ENCODE measurements at regions not wholly inside any gene's neighbourhood (a gene's known extent, or its start where the extent isn't known, plus 50 kb on each side); places are given as distances from the start of the nearest gene placed in this dataset.
"Not testable (repeated sequence)": the region's sequence is repeated elsewhere in the genome, so short reads cannot be mapped to it uniquely, and the experiment has no call there.

GRCh38 chr10:91002656-91003055 is 81.8 kb upstream of the ANKRD1 start:
- DNase-seq (ENCODE audit: low read depth, low spot score) = no peak

- not testable (repeated sequence) for DNase-seq (ENCODE audit: low read depth, low spot score)
Observed at GRCh38 chr10:91003379-91003778, 82.5 kb upstream of the ANKRD1 start.

- not testable (repeated sequence) for DNase-seq (ENCODE audit: low read depth, low spot score)
Observed at GRCh38 chr10:91005276-91005675, 84.4 kb upstream of the ANKRD1 start.

GRCh38 chr10:91006001-91006751 is 85.3 kb upstream of the ANKRD1 start:
- DNase-seq (ENCODE audit: low read depth, low spot score) = peak; percentile 53

- DNase-seq (ENCODE audit: low read depth, low spot score) = no peak
Observed at GRCh38 chr10:91006752-91007346, 86.0 kb upstream of the ANKRD1 start.

- DNase-seq (ENCODE audit: low read depth, low spot score) = no peak
Observed at GRCh38 chr10:91007655-91008054, 86.8 kb upstream of the ANKRD1 start.

- peak; percentile 7 for DNase-seq (ENCODE audit: low read depth, low spot score)
Observed at GRCh38 chr10:91009121-91009520, 88.2 kb upstream of the ANKRD1 start.

GRCh38 chr10:91010952-91011351 is 90.1 kb upstream of the ANKRD1 start:
- no peak for DNase-seq (ENCODE audit: low read depth, low spot score)

GRCh38 chr10:91012502-91012901 is 91.6 kb upstream of the ANKRD1 start:
- no peak for DNase-seq (ENCODE audit: low read depth, low spot score)

- DNase-seq (ENCODE audit: low read depth, low spot score) = no peak
Observed at GRCh38 chr10:91013985-91014384, 93.1 kb upstream of the ANKRD1 start.

- DNase-seq (ENCODE audit: low read depth, low spot score) = no peak
Observed at GRCh38 chr10:91017198-91017597, 96.3 kb upstream of the ANKRD1 start.

- DNase-seq (ENCODE audit: low read depth, low spot score) = no peak
Observed at GRCh38 chr10:91021901-91022300, 101.0 kb upstream of the ANKRD1 start.

- no peak for DNase-seq (ENCODE audit: low read depth, low spot score)
Observed at GRCh38 chr10:91022390-91022789, 101.5 kb upstream of the ANKRD1 start.

GRCh38 chr10:91022924-91023699 is 102.2 kb upstream of the ANKRD1 start:
- DNase-seq (ENCODE audit: low read depth, low spot score) = no peak

GRCh38 chr10:91023700-91024398 is 103.0 kb upstream of the ANKRD1 start:
- DNase-seq (ENCODE audit: low read depth, low spot score) = no peak

- DNase-seq (ENCODE audit: low read depth, low spot score) = no peak
Observed at GRCh38 chr10:91024541-91024940, 103.7 kb upstream of the ANKRD1 start.

GRCh38 chr10:91032611-91033206 is 111.8 kb upstream of the ANKRD1 start:
- DNase-seq (ENCODE audit: low read depth, low spot score) = no peak

GRCh38 chr10:91033324-91033950 is 112.5 kb upstream of the ANKRD1 start:
- no peak for DNase-seq (ENCODE audit: low read depth, low spot score)

- DNase-seq (ENCODE audit: low read depth, low spot score) = no peak
Observed at GRCh38 chr10:91034042-91034441, 113.2 kb upstream of the ANKRD1 start.

- DNase-seq (ENCODE audit: low read depth, low spot score) = peak; percentile 23
Observed at GRCh38 chr10:91034494-91035159, 113.7 kb upstream of the ANKRD1 start.

Data from ELF-1 (cell line).